Upper lobe of left lung (tissue), 6 donors: ENCODE measurements at regions not wholly inside any gene's neighbourhood (a gene's known extent, or its start where the extent isn't known, plus 50 kb on each side); places are given as distances from the start of the nearest gene placed in this dataset.

Source experiments
- ATAC-seq, 2 donors: fragments of 200-7000 bp; cut with Tn5 transposase; one replicate each; pipeline ENCODE4 v1.9.1; 2022; ENCODE audit warnings: mild to moderate bottlenecking in 2 of 2, moderate library complexity in 2 of 2; ENCODE audit not compliant: low FRiP score in 2 of 2
- DNase-seq, 2 donors: peaks; one replicate each; pipeline ENCODE4 v3.0.0-alpha.2; 2019 to 2020
- H3K27ac ChIP-seq, 4 donors: fragments of 200-600 bp; sonication (generic); one replicate each; pipeline ENCODE4 v1.5.1; 2016 to 2019
- H3K27me3 ChIP-seq, 4 donors: fragments of 200-600 bp; sonication (generic); one replicate each; pipeline ENCODE4 v1.5.1; 2017 to 2019
- H3K36me3 ChIP-seq, 4 donors: fragments of 200-600 bp; sonication (generic); one replicate each; pipeline ENCODE4 v1.5.1; 2016 to 2019
- H3K4me1 ChIP-seq, 4 donors: fragments of 200-600 bp; sonication (generic); one replicate each; pipeline ENCODE4 v1.5.1; 2018 to 2019
- H3K4me3 ChIP-seq, 4 donors: fragments of 200-600 bp; sonication (generic); one replicate each; pipeline ENCODE4 v1.5.1; 2017 to 2019; ENCODE audit warnings: mild to moderate bottlenecking in 2 of 4, moderate library complexity in 1 of 4
- H3K9me3 ChIP-seq, 4 donors: fragments of 200-600 bp; sonication (generic); one replicate each; pipeline ENCODE4 v1.5.1; 2018 to 2019
- CTCF ChIP-seq, 6 experiments: fragments of 450-650 bp in 4 of 6; fragments of 200-600 bp in 2 of 6; sonication (generic) in 2 of 6; IDR thresholded peaks; one replicate each; pipeline ENCODE4 v1.5.1; 2016 to 2019; ENCODE audit warnings: antibody characterized with exemption in 6 of 6
- EP300 ChIP-seq, 4 donors: sonication (generic); formaldehyde crosslinking; IDR thresholded peaks; one replicate each; pipeline ENCODE4 v1.5.1; 2017; ENCODE audit warnings: antibody characterized with exemption in 4 of 4, control low read depth in 2 of 4
- POLR2A ChIP-seq, 4 donors: fragments of 450-650 bp; IDR thresholded peaks; one replicate each; pipeline ENCODE4 v1.5.1; 2016 to 2017; ENCODE audit warnings: antibody characterized with exemption in 4 of 4, mild to moderate bottlenecking in 2 of 4
- POLR2AphosphoS5 ChIP-seq, 2 donors: sonication (generic); formaldehyde crosslinking; IDR thresholded peaks; one replicate each; pipeline ENCODE4 v1.5.1; 2017; ENCODE audit warnings: antibody characterized with exemption in 2 of 2
- WGBS, 2 donors: methylation state at CpG; one replicate each; pipeline ENCODE4 v1.1.5; 2017 to 2018; 5-methylcytosine and 5-hydroxymethylcytosine counted together
- donor health status: DM: no; HTN: no; CAD: no; lungs with moderate emphysema.
- donor health status: DM: no; HTN: yes; CAD: no; lungs with severe emphysema.

- ATAC-seq: no peak
- TF ChIP-seq CTCF (IDR thresholded peaks at IDR 0.05) (no peak), POLR2A (IDR thresholded peaks at IDR 0.05) (no peak), POLR2AphosphoS5 (IDR thresholded peaks at IDR 0.05) (no peak), EP300 (IDR thresholded peaks at IDR 0.05) (no peak)
- Histone ChIP-seq H3K9me3 (no peaks in the 10 kb centered on the region), H3K4me3 (no peak overlapping the region), H3K36me3 (no peaks in the 10 kb centered on the region), H3K27ac (no peak overlapping the region), H3K4me1 (no peaks in the 10 kb centered on the region), H3K27me3 (no peaks in the 10 kb centered on the region)
- no peak for DNase-seq
These were observed 1491.2 kb upstream of the PCDH20 start for GRCh38 chr13:62906896-62907295.

- DNase-seq: no peak
- Histone ChIP-seq H3K36me3 (no peaks in the 10 kb centered on the region), H3K27me3 (no peaks in the 10 kb centered on the region), H3K9me3 (no peaks in the 10 kb centered on the region), H3K4me3 (no peak overlapping the region), H3K27ac (no peak overlapping the region), H3K4me1 (no peaks in the 10 kb centered on the region)
- no peak for ATAC-seq
- TF ChIP-seq EP300 (IDR thresholded peaks at IDR 0.05): no peak
- no peak for TF ChIP-seq POLR2AphosphoS5 (IDR thresholded peaks at IDR 0.05)
- no peak for TF ChIP-seq POLR2A (IDR thresholded peaks at IDR 0.05)
- TF ChIP-seq CTCF (IDR thresholded peaks at IDR 0.05): no peak
These were observed 1490.8 kb upstream of the PCDH20 start for GRCh38 chr13:62906469-62906868.

- Histone ChIP-seq H3K27me3 (no peaks in the 10 kb centered on the region), H3K9me3 (peaks cover 0 to 4% (median 0%) of the 10 kb centered on the region in 4 donors), H3K4me1 (no peaks in the 10 kb centered on the region), H3K27ac (no peak overlapping the region), H3K4me3 (no peak overlapping the region), H3K36me3 (no peaks in the 10 kb centered on the region)
- ATAC-seq (peak in 1 of 2 donors; percentile 26), DNase-seq (peak in 1 of 2 donors; percentile 24)
- TF ChIP-seq EP300 (IDR thresholded peaks at IDR 0.05): no peak
- TF ChIP-seq CTCF (IDR thresholded peaks at IDR 0.05): no peak
- TF ChIP-seq POLR2A (IDR thresholded peaks at IDR 0.05): no peak
- no peak for TF ChIP-seq POLR2AphosphoS5 (IDR thresholded peaks at IDR 0.05)
- 89 to 90% methylated on average over 6 to 8 of the region's 8 CpGs for WGBS, 2 donors
These were observed 1471.4 kb upstream of the PCDH20 start for GRCh38 chr13:62887046-62887445.

GRCh38 chr13:62879071-62879470 lies 1463.4 kb upstream of the PCDH20 start:
- ATAC-seq (no peak), DNase-seq (no peak)
- TF ChIP-seq EP300 (IDR thresholded peaks at IDR 0.05) (no peak), POLR2AphosphoS5 (IDR thresholded peaks at IDR 0.05) (no peak), POLR2A (IDR thresholded peaks at IDR 0.05) (no peak), CTCF (IDR thresholded peaks at IDR 0.05) (no peak)

GRCh38 chr13:62875118-62875640 lies 1459.5 kb upstream of the PCDH20 start:
- TF ChIP-seq POLR2A (IDR thresholded peaks at IDR 0.05) (no peak), EP300 (IDR thresholded peaks at IDR 0.05) (no peak), CTCF (IDR thresholded peaks at IDR 0.05) (no peak), POLR2AphosphoS5 (IDR thresholded peaks at IDR 0.05) (no peak)
- ATAC-seq (no peak), DNase-seq (no peak)
- no peaks in the 10 kb centered on the region for H3K27me3 ChIP-seq
- no peaks in the 10 kb centered on the region for H3K4me1 ChIP-seq
- 71 to 74% methylated on average over 2 of the region's 2 CpGs for whole genome bisulfite sequencing, 2 donors
- H3K27ac ChIP-seq: no peak overlapping the region
- H3K36me3 ChIP-seq: no peaks in the 10 kb centered on the region
- no peaks in the 10 kb centered on the region for H3K9me3 ChIP-seq
- H3K4me3 ChIP-seq: no peak overlapping the region

More at GRCh38 chr13:62879071-62879470, 1463.4 kb upstream of the PCDH20 start:
- H3K36me3 ChIP-seq: no peaks in the 10 kb centered on the region
- no peaks in the 10 kb centered on the region for H3K4me1 ChIP-seq
- H3K27me3 ChIP-seq: no peaks in the 10 kb centered on the region
- no peak overlapping the region for H3K4me3 ChIP-seq
- no peak overlapping the region for H3K27ac ChIP-seq
- H3K9me3 ChIP-seq: peaks cover 0 to 4% (median 0%) of the 10 kb centered on the region in 4 donors
